ENCODE measurements at regions not wholly inside any gene's neighbourhood (a gene's known extent, or its start where the extent isn't known, plus 50 kb on each side); places are given as distances from the start of the nearest gene placed in this dataset.

DNA sequence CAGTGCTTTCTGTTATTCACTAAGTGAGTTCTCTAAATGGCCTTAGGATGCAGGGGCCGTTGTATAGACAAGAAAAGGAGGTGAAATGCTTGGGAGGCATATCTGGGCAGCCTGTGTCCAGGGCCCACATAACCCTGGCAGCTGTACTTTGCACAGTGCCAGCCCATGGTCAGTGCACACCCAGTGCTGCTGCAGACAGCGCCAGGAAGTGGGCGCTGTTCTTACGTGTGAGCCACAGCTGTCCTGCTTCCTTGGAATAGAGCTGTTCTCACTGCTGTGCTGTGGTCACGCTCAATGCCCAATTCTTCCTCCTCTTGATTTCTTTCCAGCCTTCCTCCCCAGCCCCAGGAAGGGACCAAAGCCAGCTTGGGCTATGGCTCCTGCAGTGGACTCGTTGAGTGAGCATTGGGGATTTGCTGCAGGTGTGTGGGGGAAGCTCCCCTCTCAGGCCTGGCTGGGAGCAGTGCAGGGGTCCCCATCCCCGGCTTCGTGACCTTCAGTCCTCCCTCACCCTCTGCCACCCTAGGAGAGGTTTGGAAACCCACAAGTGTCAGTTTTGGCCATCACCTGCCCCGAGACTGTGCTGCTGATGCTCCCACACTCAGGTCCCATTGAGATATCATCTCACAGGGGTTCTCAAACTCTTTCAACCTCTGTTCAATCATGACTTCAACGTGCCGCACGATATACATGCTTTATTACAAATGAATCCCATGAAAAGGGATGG is 246.8 kb upstream of the EXOC2 start:
- no peak for TF ChIP-seq EZH2 (IDR thresholded peaks at IDR 0.05; ENCODE audit: borderline replicate concordance, low read depth, low read length, severe bottlenecking)
- TF ChIP-seq, protein P1, sequence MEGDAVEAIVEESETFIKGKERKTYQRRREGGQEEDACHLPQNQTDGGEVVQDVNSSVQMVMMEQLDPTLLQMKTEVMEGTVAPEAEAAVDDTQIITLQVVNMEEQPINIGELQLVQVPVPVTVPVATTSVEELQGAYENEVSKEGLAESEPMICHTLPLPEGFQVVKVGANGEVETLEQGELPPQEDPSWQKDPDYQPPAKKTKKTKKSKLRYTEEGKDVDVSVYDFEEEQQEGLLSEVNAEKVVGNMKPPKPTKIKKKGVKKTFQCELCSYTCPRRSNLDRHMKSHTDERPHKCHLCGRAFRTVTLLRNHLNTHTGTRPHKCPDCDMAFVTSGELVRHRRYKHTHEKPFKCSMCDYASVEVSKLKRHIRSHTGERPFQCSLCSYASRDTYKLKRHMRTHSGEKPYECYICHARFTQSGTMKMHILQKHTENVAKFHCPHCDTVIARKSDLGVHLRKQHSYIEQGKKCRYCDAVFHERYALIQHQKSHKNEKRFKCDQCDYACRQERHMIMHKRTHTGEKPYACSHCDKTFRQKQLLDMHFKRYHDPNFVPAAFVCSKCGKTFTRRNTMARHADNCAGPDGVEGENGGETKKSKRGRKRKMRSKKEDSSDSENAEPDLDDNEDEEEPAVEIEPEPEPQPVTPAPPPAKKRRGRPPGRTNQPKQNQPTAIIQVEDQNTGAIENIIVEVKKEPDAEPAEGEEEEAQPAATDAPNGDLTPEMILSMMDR (IDR thresholded peaks at IDR 0.05; ENCODE audit: borderline replicate concordance, extremely low read depth, low read length, poor library complexity, severe bottlenecking), result no peak

DNA sequence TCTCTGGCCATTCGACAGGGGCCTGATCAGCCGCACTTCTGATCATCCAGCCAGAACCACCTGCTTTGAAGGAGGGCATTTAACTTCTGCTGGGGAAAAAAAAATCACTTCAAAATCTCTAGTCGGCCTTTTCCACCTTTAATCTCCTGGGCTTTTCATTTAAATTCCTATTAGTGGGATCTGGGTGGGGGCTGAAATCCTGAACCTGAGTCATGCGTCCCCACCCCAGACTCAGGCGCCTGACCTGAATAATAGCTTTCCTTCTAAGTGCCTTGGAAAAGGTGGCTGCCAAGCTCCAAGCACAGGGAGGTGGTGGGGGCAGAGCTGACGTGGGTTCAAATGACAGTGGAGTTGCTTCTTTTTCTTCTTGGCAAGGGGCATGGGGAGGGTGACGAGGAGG is 246.0 kb upstream of the EXOC2 start:
- H4K20me1 ChIP-seq (ENCODE audit: insufficient read depth, low read length), result peaks cover 3% of the 10 kb centered on the region; the same call in 1 of the 2 replicates
- no peaks in the 10 kb centered on the region for H3K36me3 ChIP-seq (ENCODE audit: insufficient read depth, low read length)
- ATAC-seq (ENCODE audit: insufficient read depth, low read depth) (no peak), DNase-seq (no peak)
- H3K79me2 ChIP-seq (ENCODE audit: insufficient read depth, low read length), result no peaks in the 10 kb centered on the region
- H3K4me2 ChIP-seq (ENCODE audit: insufficient read depth, low read length), result no peak overlapping the region
- H3K27me3 ChIP-seq (ENCODE audit: insufficient read depth, low read length, poor library complexity), result peaks cover 17% of the 10 kb centered on the region
- H3K4me1 ChIP-seq (ENCODE audit: insufficient read depth, low read length), result no peaks in the 10 kb centered on the region
- no peak overlapping the region for H2AFZ ChIP-seq (ENCODE audit: low read depth, low read length)
- no peaks in the 10 kb centered on the region for H3K9me3 ChIP-seq (ENCODE audit: insufficient read depth, low read length, severe bottlenecking)
- no peak overlapping the region for H3K27ac ChIP-seq (ENCODE audit: low read length)
- no peak overlapping the region for H3K9ac ChIP-seq (ENCODE audit: low read depth, low read length)
- H3K4me3 ChIP-seq (ENCODE audit: low read depth in 1 of 2, low read length in 2 of 2), result no peak overlapping the region
- TF ChIP-seq EZH2 (IDR thresholded peaks at IDR 0.05; ENCODE audit: borderline replicate concordance, low read depth, low read length, severe bottlenecking), result no peak
- TF ChIP-seq, protein P1 (IDR thresholded peaks at IDR 0.05; ENCODE audit: borderline replicate concordance, extremely low read depth, low read length, poor library complexity, severe bottlenecking), result no peak

More for the DNA sequence above, 246.8 kb upstream of the EXOC2 start:
- Histone ChIP-seq H3K27ac (ENCODE audit: low read length) (no peak overlapping the region), H3K4me1 (ENCODE audit: insufficient read depth, low read length) (no peaks in the 10 kb centered on the region), H3K79me2 (ENCODE audit: insufficient read depth, low read length) (no peaks in the 10 kb centered on the region), H3K9ac (ENCODE audit: low read depth, low read length) (no peak overlapping the region), H3K4me2 (ENCODE audit: insufficient read depth, low read length) (no peak overlapping the region), H3K4me3 (ENCODE audit: low read depth in 1 of 2, low read length in 2 of 2) (no peak overlapping the region), H4K20me1 (ENCODE audit: insufficient read depth, low read length) (peaks cover 3% of the 10 kb centered on the region; the same call in 1 of the 2 replicates), H3K27me3 (ENCODE audit: insufficient read depth, low read length, poor library complexity) (peaks cover 17% of the 10 kb centered on the region), H3K9me3 (ENCODE audit: insufficient read depth, low read length, severe bottlenecking) (no peaks in the 10 kb centered on the region), H3K36me3 (ENCODE audit: insufficient read depth, low read length) (no peaks in the 10 kb centered on the region), H2AFZ (ENCODE audit: low read depth, low read length) (no peak overlapping the region)
- no peak for ATAC-seq (ENCODE audit: insufficient read depth, low read depth)
- DNase-seq, result no peak

DNA sequence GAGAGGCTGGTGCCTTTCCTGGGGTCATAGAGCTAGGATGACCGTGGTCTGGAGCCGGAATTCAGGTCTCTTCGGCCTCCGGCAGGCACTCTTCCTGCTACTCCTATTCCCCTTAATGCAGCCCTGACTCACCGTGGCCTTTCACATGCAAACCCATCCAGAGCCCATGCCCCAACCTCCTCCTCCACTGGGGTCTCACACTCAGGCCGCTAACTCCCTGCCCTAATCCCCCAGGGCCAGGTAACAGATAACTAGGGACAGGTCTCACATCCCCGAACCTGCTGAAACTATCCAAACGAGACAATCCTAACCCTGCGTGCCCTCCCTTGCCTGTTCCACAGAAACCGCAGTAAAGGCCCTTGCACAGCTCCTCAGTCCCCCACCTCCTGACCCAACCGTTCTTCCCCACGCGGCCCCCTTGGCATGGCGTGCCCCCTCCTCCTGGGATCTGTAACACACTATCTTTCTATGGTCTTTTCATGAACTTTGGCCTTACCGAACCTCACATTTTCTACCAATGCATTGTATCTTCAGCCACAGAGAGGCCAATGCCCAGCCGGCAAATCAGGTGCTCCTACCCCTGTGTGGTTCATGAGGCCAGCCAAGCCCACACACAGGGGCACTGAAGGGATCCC is 245.4 kb upstream of the EXOC2 start:
- ATAC-seq (ENCODE audit: insufficient read depth, low read depth) (no peak), DNase-seq (no peak)
- no peak overlapping the region for H3K4me2 ChIP-seq (ENCODE audit: insufficient read depth, low read length)
- TF ChIP-seq, protein P1 (IDR thresholded peaks at IDR 0.05; ENCODE audit: borderline replicate concordance, extremely low read depth, low read length, poor library complexity, severe bottlenecking), result no peak
- no peak for TF ChIP-seq EZH2 (IDR thresholded peaks at IDR 0.05; ENCODE audit: borderline replicate concordance, low read depth, low read length, severe bottlenecking)
- no peaks in the 10 kb centered on the region for H3K9me3 ChIP-seq (ENCODE audit: insufficient read depth, low read length, severe bottlenecking)
- no peaks in the 10 kb centered on the region for H3K36me3 ChIP-seq (ENCODE audit: insufficient read depth, low read length)
- no peak overlapping the region for H3K4me3 ChIP-seq (ENCODE audit: low read depth in 1 of 2, low read length in 2 of 2)
- H3K27ac ChIP-seq (ENCODE audit: low read length), result no peak overlapping the region
- peaks cover 17% of the 10 kb centered on the region for H3K27me3 ChIP-seq (ENCODE audit: insufficient read depth, low read length, poor library complexity)
- no peaks in the 10 kb centered on the region for H3K4me1 ChIP-seq (ENCODE audit: insufficient read depth, low read length)
- peaks cover 3% of the 10 kb centered on the region; the same call in 1 of the 2 replicates for H4K20me1 ChIP-seq (ENCODE audit: insufficient read depth, low read length)
- no peak overlapping the region for H3K9ac ChIP-seq (ENCODE audit: low read depth, low read length)
- H3K79me2 ChIP-seq (ENCODE audit: insufficient read depth, low read length), result no peaks in the 10 kb centered on the region
- no peak overlapping the region for H2AFZ ChIP-seq (ENCODE audit: low read depth, low read length)

All from DND-41 (cell line).